Mucosa of rectum (tissue), 2 donors: ENCODE measurements at regions not wholly inside any gene's neighbourhood (a gene's known extent, or its start where the extent isn't known, plus 50 kb on each side); places are given as distances from the start of the nearest gene placed in this dataset.

Experiments
- H3K27ac ChIP-seq, 2 donors: one replicate each; pipeline ENCODE4 v1.7.0; 2013; ENCODE audit warnings: inconsistent platforms in 2 of 2, low read depth in 2 of 2, low read length in 2 of 2
- H3K27me3 ChIP-seq, 2 donors: one replicate each; pipeline ENCODE4 v1.7.0; 2013; ENCODE audit warnings: low read length in 2 of 2; ENCODE audit not compliant: control insufficient read depth in 2 of 2, insufficient read depth in 2 of 2
- H3K36me3 ChIP-seq, 2 donors: one replicate each; pipeline ENCODE4 v1.7.0; 2013; ENCODE audit warnings: low read length in 2 of 2; ENCODE audit not compliant: control insufficient read depth in 2 of 2, insufficient read depth in 2 of 2
- H3K4me1 ChIP-seq, 2 donors: one replicate each; pipeline ENCODE4 v1.7.0; 2013; ENCODE audit warnings: low read length in 2 of 2, mild to moderate bottlenecking in 1 of 2; ENCODE audit not compliant: control insufficient read depth in 2 of 2, insufficient read depth in 2 of 2
- H3K4me3 ChIP-seq, 2 donors: one replicate each; pipeline ENCODE4 v1.7.0; 2013; ENCODE audit warnings: low read length in 2 of 2
- H3K9ac ChIP-seq, 2 donors: one replicate each; pipeline ENCODE4 v1.7.0; 2013; ENCODE audit warnings: low read length in 2 of 2, low read depth in 1 of 2, mild to moderate bottlenecking in 1 of 2
- H3K9me3 ChIP-seq, 2 donors: one replicate each; pipeline ENCODE4 v1.7.0; 2013; ENCODE audit warnings: low read length in 2 of 2; ENCODE audit not compliant: control insufficient read depth in 2 of 2
- donor health status: healthy.
- donor health status: Normal muscosa, but diverticular disease.

DNA sequence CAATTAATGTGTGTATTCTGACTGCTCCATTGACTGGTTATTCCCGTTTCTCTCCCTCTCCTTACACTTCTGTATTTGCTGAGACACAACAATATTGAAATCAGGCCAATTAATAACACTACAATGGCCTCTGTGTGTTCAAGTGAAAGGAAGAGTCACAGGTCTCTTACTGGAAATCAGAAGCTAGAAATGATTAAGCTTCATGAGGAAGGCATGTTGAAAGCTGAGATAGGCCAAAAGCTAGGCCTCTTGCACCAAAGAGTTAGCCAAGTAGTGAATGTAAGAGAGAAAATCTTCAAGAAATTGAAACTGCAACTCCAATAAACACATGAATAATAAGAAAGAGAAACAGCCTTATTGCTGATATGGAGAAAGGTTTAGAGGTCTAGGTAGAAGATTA, 489.5 kb upstream of the CITED2 start:
- no peaks in the 10 kb centered on the region for H3K4me1 ChIP-seq
- H3K9me3 ChIP-seq: no peaks in the 10 kb centered on the region
- H3K27ac ChIP-seq: no peak overlapping the region
- H3K4me3 ChIP-seq: no peak overlapping the region
- no peaks in the 10 kb centered on the region for H3K27me3 ChIP-seq
- H3K9ac ChIP-seq: no peak overlapping the region
- H3K36me3 ChIP-seq: no peaks in the 10 kb centered on the region

DNA sequence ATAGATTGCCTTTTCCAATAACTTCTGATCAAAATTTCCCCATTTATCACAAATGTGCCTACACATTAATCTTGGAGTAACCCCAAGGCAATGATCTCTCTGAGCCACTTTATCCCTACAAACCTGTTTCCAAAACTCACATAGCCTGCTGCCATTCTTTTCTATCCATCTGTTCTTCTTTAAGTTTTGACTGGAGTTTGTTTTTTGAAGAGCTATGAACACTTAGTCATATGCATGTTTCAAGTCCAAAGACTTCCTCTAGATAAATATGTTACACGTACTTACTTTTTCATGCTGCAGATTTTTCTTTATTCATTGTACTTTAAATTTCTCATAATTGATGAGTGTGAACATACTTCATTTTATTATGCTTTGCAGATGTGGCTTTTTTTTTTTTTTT, 488.9 kb upstream of the CITED2 start:
- H3K9me3 ChIP-seq: no peaks in the 10 kb centered on the region
- no peaks in the 10 kb centered on the region for H3K27me3 ChIP-seq
- no peak overlapping the region for H3K9ac ChIP-seq
- H3K4me3 ChIP-seq: no peak overlapping the region
- H3K27ac ChIP-seq: no peak overlapping the region
- H3K36me3 ChIP-seq: no peaks in the 10 kb centered on the region
- H3K4me1 ChIP-seq: no peaks in the 10 kb centered on the region

DNA sequence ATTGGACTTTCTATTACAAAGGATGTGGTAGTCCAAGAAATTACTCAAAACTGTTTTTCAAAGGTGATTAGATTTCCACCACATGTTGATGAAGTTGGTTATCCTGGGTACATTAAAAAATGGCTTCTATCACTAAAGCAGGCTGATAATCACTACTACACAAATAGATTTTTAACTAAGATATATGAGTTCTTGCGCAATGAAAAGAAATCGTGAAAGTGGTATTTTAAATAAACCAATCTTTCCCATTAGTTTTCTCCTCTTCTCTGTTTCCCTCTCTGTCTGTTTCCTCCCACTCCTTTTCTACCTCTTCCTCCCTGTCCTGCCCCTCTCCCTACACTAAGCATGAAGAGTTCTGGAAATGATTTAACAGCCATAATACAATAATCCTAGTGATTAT, 487.9 kb upstream of the CITED2 start:
- Histone ChIP-seq H3K36me3 (no peaks in the 10 kb centered on the region), H3K9ac (no peak overlapping the region), H3K9me3 (no peaks in the 10 kb centered on the region), H3K27ac (no peak overlapping the region), H3K4me3 (no peak overlapping the region), H3K4me1 (no peaks in the 10 kb centered on the region), H3K27me3 (no peaks in the 10 kb centered on the region)

DNA sequence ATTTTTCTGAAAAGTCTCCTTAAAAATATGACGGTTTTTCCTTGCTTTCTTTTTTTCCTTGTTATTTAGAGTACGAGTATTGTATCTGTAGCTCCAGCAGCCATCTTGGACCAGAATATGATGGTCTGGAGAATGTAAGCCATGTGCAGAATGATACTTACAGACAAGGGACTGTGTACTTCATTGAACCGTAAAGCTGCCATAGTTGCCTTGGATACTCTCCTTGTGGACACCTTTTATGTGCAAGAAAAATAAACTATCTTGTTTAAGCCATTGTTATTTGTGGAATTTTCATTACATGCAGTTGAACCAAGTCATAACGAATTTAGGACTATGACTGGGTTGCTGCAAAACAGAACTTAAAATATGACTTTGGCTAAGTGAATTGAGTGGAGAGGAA, 485.8 kb upstream of the CITED2 start:
- Histone ChIP-seq H3K9ac (no peak overlapping the region), H3K36me3 (no peaks in the 10 kb centered on the region), H3K4me3 (no peak overlapping the region), H3K27ac (no peak overlapping the region), H3K4me1 (no peaks in the 10 kb centered on the region), H3K9me3 (no peaks in the 10 kb centered on the region), H3K27me3 (no peaks in the 10 kb centered on the region)

DNA sequence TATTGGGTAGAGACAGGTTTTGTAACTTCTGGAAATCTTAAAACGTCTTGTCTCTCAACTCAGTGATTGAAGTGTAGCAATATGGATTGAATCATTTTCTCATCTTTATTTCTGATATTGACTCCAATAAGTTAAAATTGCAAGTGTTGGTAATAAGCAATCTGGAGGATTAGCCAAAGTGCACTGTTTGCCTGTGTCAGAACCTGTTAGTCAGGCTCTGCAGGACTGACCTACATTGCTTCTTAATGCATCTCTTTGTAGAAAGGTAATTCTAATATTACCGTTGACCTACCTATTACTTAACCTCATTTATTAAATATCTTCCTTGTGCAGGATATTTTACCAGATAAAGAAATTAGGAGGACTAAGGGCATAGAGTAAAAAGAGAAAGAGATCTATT, 484.0 kb upstream of the CITED2 start:
- Histone ChIP-seq H3K4me3 (no peak overlapping the region), H3K36me3 (no peaks in the 10 kb centered on the region), H3K4me1 (peaks cover 3 to 6% of the 10 kb centered on the region in 2 donors), H3K27ac (no peak overlapping the region), H3K9me3 (no peaks in the 10 kb centered on the region), H3K9ac (no peak overlapping the region), H3K27me3 (no peaks in the 10 kb centered on the region)

DNA sequence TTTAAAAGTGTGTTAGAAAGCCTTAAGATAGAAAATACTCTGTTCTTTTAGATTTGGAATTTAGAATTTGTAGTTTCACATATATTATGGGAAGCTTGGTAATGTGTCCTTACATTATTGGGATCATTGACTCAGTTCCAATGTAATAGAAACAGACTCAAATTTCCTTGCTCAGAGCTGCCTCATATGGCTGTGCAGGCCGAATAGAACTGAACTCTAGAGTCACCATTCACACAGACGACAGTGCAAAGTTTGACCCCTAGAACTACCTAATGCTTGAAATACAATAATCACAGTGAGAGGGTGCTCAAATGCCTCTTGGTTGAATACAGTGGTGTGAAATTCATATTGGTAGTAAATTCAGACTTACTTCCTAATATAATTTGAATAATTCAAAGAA, 482.7 kb upstream of the CITED2 start:
- H3K9me3 ChIP-seq: no peaks in the 10 kb centered on the region
- H3K4me3 ChIP-seq: no peak overlapping the region
- H3K27me3 ChIP-seq: no peaks in the 10 kb centered on the region
- H3K4me1 ChIP-seq: peaks cover 7 to 19% of the 10 kb centered on the region in 2 donors
- H3K9ac ChIP-seq: no peak overlapping the region
- H3K36me3 ChIP-seq: no peaks in the 10 kb centered on the region
- H3K27ac ChIP-seq: no peak overlapping the region

DNA sequence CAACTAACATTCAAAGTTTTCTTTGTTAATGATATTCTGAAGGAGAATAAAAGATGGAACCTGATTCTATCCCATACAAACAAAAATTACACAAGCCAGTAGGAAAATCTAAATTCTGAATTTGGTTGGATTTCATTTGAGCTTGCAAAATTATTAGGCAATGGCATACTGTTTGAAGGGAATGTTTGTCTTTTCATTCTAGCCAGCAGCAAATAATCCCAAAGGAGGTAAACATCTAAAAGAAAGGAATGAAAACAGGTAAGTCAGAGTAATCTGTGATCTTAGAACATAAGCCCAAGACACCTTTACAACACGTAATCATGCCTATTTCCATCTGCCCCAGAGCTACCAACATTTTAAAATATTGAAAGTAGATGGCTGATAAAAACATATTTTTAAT, 482.1 kb upstream of the CITED2 start:
- Histone ChIP-seq H3K9me3 (no peaks in the 10 kb centered on the region), H3K9ac (no peak overlapping the region), H3K27ac (no peak overlapping the region), H3K4me1 (peaks cover 11 to 19% of the 10 kb centered on the region in 2 donors), H3K36me3 (no peaks in the 10 kb centered on the region), H3K4me3 (no peak overlapping the region), H3K27me3 (no peaks in the 10 kb centered on the region)

DNA sequence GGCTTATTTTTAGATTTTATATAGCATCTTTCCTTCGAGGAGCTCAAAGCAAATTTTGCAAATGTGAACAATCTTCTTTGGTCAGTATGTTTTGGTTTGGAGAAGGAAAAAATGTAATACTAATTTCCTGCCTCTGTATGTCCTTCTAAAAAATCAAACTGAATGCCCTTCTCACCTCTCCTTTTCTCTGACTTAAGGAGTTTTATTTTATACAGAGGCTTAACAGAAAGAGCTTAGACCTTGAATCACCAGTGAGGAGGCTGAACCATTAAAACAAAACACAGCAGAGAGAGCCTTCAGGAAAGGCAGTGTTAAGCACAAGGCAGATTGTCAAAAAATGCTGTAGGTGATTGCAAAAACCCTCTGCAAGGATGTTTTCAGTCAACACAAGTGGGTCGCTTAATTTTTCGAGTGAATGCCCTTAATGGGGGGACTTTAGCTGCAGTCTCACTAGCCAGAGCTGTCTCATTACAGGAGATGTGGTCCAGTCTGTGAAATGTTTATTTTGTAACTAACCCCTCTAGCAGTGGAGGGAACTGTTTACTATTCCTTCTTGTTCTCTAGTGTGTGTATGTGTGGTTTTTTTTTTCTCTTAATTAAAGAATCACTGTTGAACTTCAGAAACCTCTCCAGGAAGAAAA, 481.3 kb upstream of the CITED2 start:
- H3K4me3 ChIP-seq: no peak overlapping the region
- no peaks in the 10 kb centered on the region for H3K27me3 ChIP-seq
- no peaks in the 10 kb centered on the region for H3K9me3 ChIP-seq
- no peak overlapping the region for H3K27ac ChIP-seq
- H3K4me1 ChIP-seq: peaks cover 14 to 19% of the 10 kb centered on the region in 2 donors
- no peak overlapping the region for H3K9ac ChIP-seq
- no peaks in the 10 kb centered on the region for H3K36me3 ChIP-seq

DNA sequence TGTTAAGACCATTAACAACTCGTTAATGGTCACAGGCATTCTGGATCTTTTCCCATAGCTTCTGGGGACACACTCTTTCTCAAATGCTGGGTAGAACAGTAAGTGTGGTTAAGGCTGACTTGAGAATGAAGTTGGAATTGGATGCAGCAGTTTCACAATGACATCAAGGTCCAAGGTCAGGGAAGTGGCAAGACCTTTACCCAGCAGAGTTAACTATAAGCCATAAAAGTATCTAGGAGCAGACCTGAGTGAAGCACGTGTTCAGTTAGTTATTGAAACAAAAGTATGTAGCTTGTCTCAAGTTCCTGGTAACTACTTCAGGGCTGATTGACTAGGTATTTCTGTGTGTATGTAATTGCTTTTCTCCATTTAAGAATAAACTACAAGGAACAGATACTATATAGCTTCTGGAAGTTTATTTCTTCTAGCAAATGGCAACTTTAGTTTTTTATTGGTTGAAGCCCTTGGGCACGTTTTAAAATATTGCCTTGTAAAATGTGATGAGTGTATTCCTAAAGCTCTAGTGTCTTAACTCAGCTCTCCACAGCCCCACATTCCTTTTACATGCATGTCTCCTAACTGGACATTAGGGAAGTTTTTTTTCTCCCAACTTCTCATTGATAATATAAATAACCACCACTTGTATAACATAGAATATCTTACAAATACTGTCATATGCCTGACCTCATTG, 479.0 kb upstream of the CITED2 start:
- H3K9ac ChIP-seq: peak overlapping the region in 1 of 2 donors; percentile 0
- H3K36me3 ChIP-seq: no peaks in the 10 kb centered on the region
- peak overlapping the region in 1 of 2 donors; percentile 32 for H3K4me3 ChIP-seq
- H3K4me1 ChIP-seq: peaks cover 14 to 19% of the 10 kb centered on the region in 2 donors
- no peaks in the 10 kb centered on the region for H3K27me3 ChIP-seq
- H3K9me3 ChIP-seq: no peaks in the 10 kb centered on the region
- peak overlapping the region; percentile 75 to 83 for H3K27ac ChIP-seq

DNA sequence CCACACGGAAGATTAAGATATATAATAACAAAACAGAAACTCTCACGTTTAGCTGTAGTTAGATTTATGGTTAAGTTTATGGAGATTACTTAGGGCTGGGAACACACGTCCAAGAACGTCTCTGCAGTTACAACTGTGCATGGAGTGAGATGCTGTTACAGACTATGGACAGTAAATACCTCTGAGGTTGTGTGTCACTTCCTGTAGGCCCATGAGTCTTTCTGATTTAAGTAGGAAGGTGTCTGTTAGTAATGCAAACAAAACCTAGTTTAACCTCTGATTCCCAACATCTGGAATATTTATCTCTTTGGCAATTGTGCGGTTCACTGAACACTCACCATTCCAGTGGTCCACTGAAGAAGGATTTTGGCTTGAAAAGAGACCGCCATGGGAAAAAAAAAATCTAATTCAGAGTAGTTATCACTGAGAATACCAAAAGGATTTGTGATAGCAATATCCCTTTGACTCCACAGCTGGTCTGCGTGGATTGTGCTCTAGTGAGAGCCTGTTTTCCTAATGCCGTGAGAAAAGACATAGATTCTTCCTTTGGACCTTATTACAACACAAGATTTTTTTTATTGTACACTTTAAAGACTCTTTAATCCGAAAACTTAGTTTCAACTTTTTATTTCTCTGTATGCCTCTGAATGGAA, 478.2 kb upstream of the CITED2 start:
- Histone ChIP-seq H3K27me3 (no peaks in the 10 kb centered on the region), H3K27ac (peak overlapping the region; percentile 75 to 83), H3K4me3 (peak overlapping the region in 1 of 2 donors; percentile 12), H3K36me3 (no peaks in the 10 kb centered on the region), H3K9ac (no peak overlapping the region), H3K4me1 (peaks cover 18 to 19% of the 10 kb centered on the region in 2 donors), H3K9me3 (no peaks in the 10 kb centered on the region)
